ENCODE measurements at regions not wholly inside any gene's neighbourhood (a gene's known extent, or its start where the extent isn't known, plus 50 kb on each side); places are given as distances from the start of the nearest gene placed in this dataset.
"Not testable (repeated sequence)": the region's sequence is repeated elsewhere in the genome, so short reads cannot be mapped to it uniquely, and the experiment has no call there.

- peaks cover 4% of the 10 kb centered on the region for H3K9me3 Mint-ChIP-seq (ENCODE audit: unreplicated experiment)
- no peaks in the 10 kb centered on the region for H3K4me1 Mint-ChIP-seq (ENCODE audit: unreplicated experiment)
- no peak overlapping the region for H3K27ac Mint-ChIP-seq (ENCODE audit: unreplicated experiment)
- no peak for DNase-seq (ENCODE audit: extremely low spot score, unreplicated experiment)
- no peaks in the 10 kb centered on the region for H3K27me3 Mint-ChIP-seq (ENCODE audit: unreplicated experiment)
- no peaks in the 10 kb centered on the region for H3K36me3 Mint-ChIP-seq (ENCODE audit: unreplicated experiment)
- no peak overlapping the region for H3K4me3 Mint-ChIP-seq (ENCODE audit: unreplicated experiment)
- TF ChIP-seq, protein P1, sequence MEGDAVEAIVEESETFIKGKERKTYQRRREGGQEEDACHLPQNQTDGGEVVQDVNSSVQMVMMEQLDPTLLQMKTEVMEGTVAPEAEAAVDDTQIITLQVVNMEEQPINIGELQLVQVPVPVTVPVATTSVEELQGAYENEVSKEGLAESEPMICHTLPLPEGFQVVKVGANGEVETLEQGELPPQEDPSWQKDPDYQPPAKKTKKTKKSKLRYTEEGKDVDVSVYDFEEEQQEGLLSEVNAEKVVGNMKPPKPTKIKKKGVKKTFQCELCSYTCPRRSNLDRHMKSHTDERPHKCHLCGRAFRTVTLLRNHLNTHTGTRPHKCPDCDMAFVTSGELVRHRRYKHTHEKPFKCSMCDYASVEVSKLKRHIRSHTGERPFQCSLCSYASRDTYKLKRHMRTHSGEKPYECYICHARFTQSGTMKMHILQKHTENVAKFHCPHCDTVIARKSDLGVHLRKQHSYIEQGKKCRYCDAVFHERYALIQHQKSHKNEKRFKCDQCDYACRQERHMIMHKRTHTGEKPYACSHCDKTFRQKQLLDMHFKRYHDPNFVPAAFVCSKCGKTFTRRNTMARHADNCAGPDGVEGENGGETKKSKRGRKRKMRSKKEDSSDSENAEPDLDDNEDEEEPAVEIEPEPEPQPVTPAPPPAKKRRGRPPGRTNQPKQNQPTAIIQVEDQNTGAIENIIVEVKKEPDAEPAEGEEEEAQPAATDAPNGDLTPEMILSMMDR (IDR thresholded peaks at IDR 0.05), result no peak
These were observed 336.2 kb upstream of the CNR1 start for GRCh38 chr6:88502391-88502790.

DNA sequence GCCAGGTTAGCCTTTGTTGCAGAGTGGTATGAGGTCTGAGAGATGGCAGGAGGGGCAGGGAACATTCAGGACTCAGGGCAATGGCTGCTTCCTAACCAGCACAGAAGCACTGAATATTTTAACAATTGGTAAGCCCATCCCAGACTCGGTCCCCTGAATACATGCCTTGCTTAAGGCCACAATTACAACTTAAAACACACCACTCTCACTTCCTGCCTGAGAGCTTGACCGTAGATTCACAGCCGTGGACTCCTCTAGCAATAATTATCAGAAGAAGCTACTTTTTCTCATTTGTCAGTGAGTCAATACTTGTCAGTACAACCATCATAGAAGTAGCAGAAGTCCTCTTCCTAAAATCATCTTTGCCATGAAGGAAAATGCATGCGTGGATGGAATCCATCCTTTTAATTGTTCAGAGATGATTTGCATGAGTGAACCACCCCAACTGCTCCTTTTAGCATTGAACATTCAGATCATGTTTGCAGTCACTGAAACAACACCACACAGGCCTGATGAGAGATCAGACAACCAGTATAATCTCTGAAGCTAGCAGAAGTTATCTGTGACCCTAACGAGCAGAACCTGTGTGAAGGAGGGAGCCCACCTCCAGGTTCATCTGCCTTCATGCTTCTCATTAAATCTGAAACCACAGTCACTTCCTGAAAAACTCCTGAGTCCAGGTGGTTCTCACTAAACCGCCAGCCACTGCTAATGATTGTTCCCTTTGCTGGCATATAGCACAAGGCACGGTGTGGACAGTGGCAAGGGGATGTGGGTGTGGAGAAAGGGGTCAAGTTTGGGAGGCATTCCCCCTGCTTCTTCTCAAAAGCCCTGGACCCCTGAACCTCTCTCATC lies 333.9 kb upstream of the CNR1 start:
- H3K36me3 Mint-ChIP-seq (ENCODE audit: unreplicated experiment), result no peaks in the 10 kb centered on the region
- peaks cover 2% of the 10 kb centered on the region for H3K27me3 Mint-ChIP-seq (ENCODE audit: unreplicated experiment)
- H3K4me3 Mint-ChIP-seq (ENCODE audit: unreplicated experiment), result no peak overlapping the region
- H3K4me1 Mint-ChIP-seq (ENCODE audit: unreplicated experiment), result no peaks in the 10 kb centered on the region
- DNase-seq (ENCODE audit: extremely low spot score, unreplicated experiment), result no peak
- no peak overlapping the region for H3K27ac Mint-ChIP-seq (ENCODE audit: unreplicated experiment)
- TF ChIP-seq, protein P1 (IDR thresholded peaks at IDR 0.05), result no peak
- H3K9me3 Mint-ChIP-seq (ENCODE audit: unreplicated experiment), result no peaks in the 10 kb centered on the region

DNA sequence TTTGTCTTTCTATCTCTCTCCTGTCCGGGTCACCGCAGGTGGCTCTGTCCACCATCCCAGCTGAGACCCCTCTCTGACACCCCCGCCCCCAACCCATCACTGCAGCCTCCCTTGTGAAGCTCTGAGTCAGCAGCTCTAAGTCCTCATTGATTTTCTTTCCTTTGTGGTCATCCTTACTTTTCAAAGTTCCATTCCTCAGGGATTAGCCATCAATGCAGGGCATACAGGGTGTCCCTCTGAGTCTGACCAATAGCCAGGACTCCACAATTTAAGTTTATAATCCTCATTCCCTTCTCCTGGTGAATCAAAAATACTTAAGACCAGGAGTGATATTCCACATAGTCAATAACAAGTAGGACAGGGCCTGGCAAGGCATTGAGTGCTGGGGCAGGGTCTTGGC lies 333.3 kb upstream of the CNR1 start:
- Mint-ChIP-seq H3K27ac (ENCODE audit: unreplicated experiment) (no peak overlapping the region), H3K4me3 (ENCODE audit: unreplicated experiment) (no peak overlapping the region), H3K27me3 (ENCODE audit: unreplicated experiment) (peaks cover 5% of the 10 kb centered on the region), H3K9me3 (ENCODE audit: unreplicated experiment) (no peaks in the 10 kb centered on the region), H3K36me3 (ENCODE audit: unreplicated experiment) (no peaks in the 10 kb centered on the region), H3K4me1 (ENCODE audit: unreplicated experiment) (no peaks in the 10 kb centered on the region)
- TF ChIP-seq, protein P1 (IDR thresholded peaks at IDR 0.05), result no peak
- DNase-seq (ENCODE audit: extremely low spot score, unreplicated experiment), result no peak

- not testable (repeated sequence) for H3K4me1 Mint-ChIP-seq (ENCODE audit: unreplicated experiment); DNase-seq (ENCODE audit: extremely low spot score, unreplicated experiment); H3K4me3 Mint-ChIP-seq (ENCODE audit: unreplicated experiment); H3K27me3 Mint-ChIP-seq (ENCODE audit: unreplicated experiment); H3K9me3 Mint-ChIP-seq (ENCODE audit: unreplicated experiment); H3K27ac Mint-ChIP-seq (ENCODE audit: unreplicated experiment); H3K36me3 Mint-ChIP-seq (ENCODE audit: unreplicated experiment)
These were observed 331.3 kb upstream of the CNR1 start for GRCh38 chr6:88497403-88497802.

DNA sequence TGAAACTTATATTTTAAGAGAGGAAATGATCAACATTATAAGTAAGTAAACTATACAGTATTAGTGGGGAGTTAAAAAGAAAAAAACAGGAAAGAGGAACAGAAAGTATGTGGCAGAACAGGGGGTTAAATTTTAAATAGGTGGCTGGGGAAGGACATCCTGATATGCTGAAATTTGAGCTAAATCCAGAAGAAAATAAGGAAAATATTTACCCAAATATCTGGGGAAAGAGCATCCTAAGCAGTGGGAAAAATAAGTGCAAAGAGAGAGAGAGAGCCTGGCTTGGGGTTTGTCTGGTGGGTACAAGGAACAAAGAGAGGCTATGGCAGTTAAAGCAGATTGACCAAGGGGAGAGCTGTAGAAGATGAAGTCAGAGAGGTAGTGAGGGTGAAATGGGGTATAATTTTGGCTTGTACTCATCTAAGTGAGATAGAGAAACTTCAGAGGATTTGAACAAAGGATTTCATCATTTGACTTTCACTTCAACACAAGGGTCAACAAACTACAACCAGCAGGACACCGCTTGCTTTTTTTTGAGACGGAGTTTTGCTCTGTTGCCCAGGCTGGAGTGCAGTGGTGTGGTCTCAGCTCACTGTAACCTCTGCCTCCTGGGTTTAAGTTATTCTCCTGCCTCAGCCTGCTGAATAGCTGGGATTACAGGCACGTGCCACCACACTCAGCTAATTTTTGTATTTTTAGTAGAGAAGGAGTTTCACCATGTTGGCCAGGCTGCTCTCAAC lies 328.4 kb upstream of the CNR1 start:
- TF ChIP-seq, protein P1 (IDR thresholded peaks at IDR 0.05), result no peak
- Mint-ChIP-seq H3K4me3 (ENCODE audit: unreplicated experiment) (no peak overlapping the region), H3K4me1 (ENCODE audit: unreplicated experiment) (no peaks in the 10 kb centered on the region), H3K9me3 (ENCODE audit: unreplicated experiment) (no peaks in the 10 kb centered on the region), H3K36me3 (ENCODE audit: unreplicated experiment) (no peaks in the 10 kb centered on the region), H3K27ac (ENCODE audit: unreplicated experiment) (no peak overlapping the region), H3K27me3 (ENCODE audit: unreplicated experiment) (peaks cover 12% of the 10 kb centered on the region)
- DNase-seq (ENCODE audit: extremely low spot score, unreplicated experiment), result no peak
